ENCODE measurements at regions not wholly inside any gene's neighbourhood (a gene's known extent, or its start where the extent isn't known, plus 50 kb on each side); places are given as distances from the start of the nearest gene placed in this dataset.

GRCh38 chr12:93226361-93226760 is 151.4 kb upstream of the NUDT4 start:
- peaks cover 4 to 11% of the 10 kb centered on the region in 2 experiments; a peak in 3 of 4 replicates for H3K4me1 ChIP-seq (ENCODE audit: control insufficient read depth in 1 of 2, insufficient read depth in 2 of 2, low read length in 2 of 2)
- no peak for TF ChIP-seq FOSL1 (IDR thresholded peaks at IDR 0.05; ENCODE audit: low read depth)

GRCh38 chr12:93229494-93230325 is 148.0 kb upstream of the NUDT4 start:
- H3K4me2 ChIP-seq (ENCODE audit: low read length), result peak overlapping the region; percentile 12
- peak overlapping the region; percentile 16 for H2AFZ ChIP-seq (ENCODE audit: low read depth, low read length, poor library complexity, severe bottlenecking)
- H3K36me3 ChIP-seq (ENCODE audit: control insufficient read depth in 1 of 2, insufficient read depth in 2 of 2, low read length in 2 of 2), result no peaks in the 10 kb centered on the region
- intact Hi-C loops (cut with micrococcal nuclease), result loop anchor here (2.0 kb wide), 1 partner anchor 31 kb away; no protein-coding TSS in a partner anchor
- H3K27me3 ChIP-seq (ENCODE audit: insufficient read depth, low read length), result no peaks in the 10 kb centered on the region
- peaks cover 4 to 11% of the 10 kb centered on the region in 2 experiments; a peak in 3 of 4 replicates for H3K4me1 ChIP-seq (ENCODE audit: control insufficient read depth in 1 of 2, insufficient read depth in 2 of 2, low read length in 2 of 2)
- H4K20me1 ChIP-seq (ENCODE audit: insufficient read depth), result no peaks in the 10 kb centered on the region
- DNase-seq (ENCODE audit: low read depth, low spot score) (peak; percentile 84), ATAC-seq (peak; percentile 79)
- no peak overlapping the region for H3K4me3 ChIP-seq (replicated peaks in 1 of 2; ENCODE audit: low read depth in 1 of 2, low read length in 2 of 2)
- no peaks in the 10 kb centered on the region for H3K79me2 ChIP-seq (ENCODE audit: insufficient read depth, low read length)
- no peaks in the 10 kb centered on the region for H3K9me2 ChIP-seq (ENCODE audit: insufficient read depth)
- no peak overlapping the region for H3K27ac ChIP-seq (ENCODE audit: low read depth, low read length)
- RAD21 ChIA-PET (ENCODE audit: low non-redundant PET in 1 of 2, low total read pairs in 2 of 2, uncharacterized antibody in 2 of 2, unreplicated experiment in 2 of 2), result no interaction called here
- H3K9ac ChIP-seq (ENCODE audit: low read length), result no peak overlapping the region
- BruUV-seq (replicated peaks), result no TSS peak
- no peaks in the 10 kb centered on the region for H3K9me3 ChIP-seq (ENCODE audit: control insufficient read depth in 1 of 2, insufficient read depth in 1 of 2, low read depth in 1 of 2, low read length in 2 of 2)
- POLR2A ChIA-PET, result interaction anchor here (0.8 kb wide), 1 partner anchor 14 kb away, joined by 4 read pairs; no protein-coding TSS in a partner anchor
- CTCF ChIA-PET, result no interaction called here
- peak; percentile 93 for TF ChIP-seq CEBPB (IDR thresholded peaks at IDR 0.05; ENCODE audit: low read depth)
- no peak for TF ChIP-seq ATF3 (IDR thresholded peaks at IDR 0.05)
- TF ChIP-seq POLR2AphosphoS5 (IDR thresholded peaks at IDR 0.05; ENCODE audit: low read depth, low read length), result peak; percentile 52
- no peak for TF ChIP-seq EZH2phosphoT487 (IDR thresholded peaks at IDR 0.05; ENCODE audit: borderline replicate concordance)
- no peak for TF ChIP-seq SRF (IDR thresholded peaks at IDR 0.05; ENCODE audit: low read depth)
- no peak for TF ChIP-seq ELF1 (IDR thresholded peaks at IDR 0.05; ENCODE audit: borderline replicate concordance, low read depth)
- TF ChIP-seq SP1 (IDR thresholded peaks at IDR 0.05; ENCODE audit: low read depth), result peak; percentile 91
- TF ChIP-seq FOSL1 (IDR thresholded peaks at IDR 0.05; ENCODE audit: low read depth), result peak; percentile 90
- no peak for TF ChIP-seq ZFX (IDR thresholded peaks at IDR 0.05)
- TF ChIP-seq SIN3A (IDR thresholded peaks at IDR 0.05; ENCODE audit: low read depth), result no peak
- no peak for TF ChIP-seq POLR2A (IDR thresholded peaks at IDR 0.05; ENCODE audit: borderline replicate concordance, extremely low read depth, insufficient read depth, insufficient read length)
- no peak for TF ChIP-seq ZBTB33 (IDR thresholded peaks at IDR 0.05; ENCODE audit: extremely low read depth, insufficient replicate concordance, low read length)
- TF ChIP-seq REST (IDR thresholded peaks at IDR 0.05; ENCODE audit: low read depth), result no peak
- no peak for TF ChIP-seq RAD21 (IDR thresholded peaks at IDR 0.05; ENCODE audit: low read depth)

More at GRCh38 chr12:93226361-93226760, 151.4 kb upstream of the NUDT4 start:
- ChIA-PET CTCF (no interaction called here), POLR2A (no interaction called here), RAD21 (ENCODE audit: low non-redundant PET in 1 of 2, low total read pairs in 2 of 2, uncharacterized antibody in 2 of 2, unreplicated experiment in 2 of 2) (no interaction called here)
- Histone ChIP-seq H3K36me3 (ENCODE audit: control insufficient read depth in 1 of 2, insufficient read depth in 2 of 2, low read length in 2 of 2) (no peaks in the 10 kb centered on the region), H3K27me3 (ENCODE audit: insufficient read depth, low read length) (no peaks in the 10 kb centered on the region), H3K4me3 (replicated peaks in 1 of 2; ENCODE audit: low read depth in 1 of 2, low read length in 2 of 2) (no peak overlapping the region), H3K27ac (ENCODE audit: low read depth, low read length) (no peak overlapping the region), H2AFZ (ENCODE audit: low read depth, low read length, poor library complexity, severe bottlenecking) (no peak overlapping the region), H3K9me2 (ENCODE audit: insufficient read depth) (no peaks in the 10 kb centered on the region), H3K4me2 (ENCODE audit: low read length) (no peak overlapping the region), H4K20me1 (ENCODE audit: insufficient read depth) (no peaks in the 10 kb centered on the region), H3K79me2 (ENCODE audit: insufficient read depth, low read length) (no peaks in the 10 kb centered on the region), H3K9me3 (ENCODE audit: control insufficient read depth in 1 of 2, insufficient read depth in 1 of 2, low read depth in 1 of 2, low read length in 2 of 2) (no peaks in the 10 kb centered on the region), H3K9ac (ENCODE audit: low read length) (no peak overlapping the region)
- intact Hi-C loops (cut with micrococcal nuclease), result no loop called here
- BruUV-seq (replicated peaks), result no TSS peak
- ATAC-seq, result no peak
- DNase-seq (ENCODE audit: low read depth, low spot score), result no peak
